NT2/D1 (cell line): ENCODE measurements at regions not wholly inside any gene's neighbourhood (a gene's known extent, or its start where the extent isn't known, plus 50 kb on each side); places are given as distances from the start of the nearest gene placed in this dataset.

Source experiments
- SUZ12 ChIP-seq: IDR thresholded peaks from 2 replicates; pipeline ENCODE4 v1.6.1; 2011; ENCODE audit not compliant: insufficient read length, insufficient read depth; ENCODE audit errors: extremely low read depth
- YY1 ChIP-seq: IDR thresholded peaks from 2 replicates; pipeline ENCODE4 v1.6.1; 2011; ENCODE audit not compliant: insufficient read length, insufficient read depth

DNA sequence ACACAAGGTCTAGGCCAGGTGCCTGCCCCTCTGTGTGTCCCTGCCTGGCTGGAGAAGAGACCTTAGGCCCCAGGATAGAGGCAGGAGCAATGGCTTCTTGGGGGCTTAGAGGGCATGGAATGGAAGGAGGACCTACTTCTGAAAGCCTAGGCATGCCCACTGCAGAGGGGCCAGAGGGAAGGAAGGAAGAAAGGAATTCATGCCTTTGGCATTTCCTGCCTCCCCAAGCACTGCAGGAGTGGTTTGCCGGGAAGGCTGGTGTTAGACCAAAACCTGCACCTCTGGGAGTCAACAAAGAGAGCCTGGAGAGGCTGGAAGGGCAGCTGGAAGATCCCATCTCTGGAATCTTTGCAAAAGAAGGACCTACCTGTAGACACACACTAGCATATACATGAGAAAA lies 50.7 kb upstream of the KCNE2 start:
- TF ChIP-seq SUZ12 = no peak
- TF ChIP-seq YY1 = no peak
